Activated CD4-positive, alpha-beta T cell treated with anti-CD3 and anti-CD28 coated beads, Interleukin-2, amount 10 ng/mL, durations not matched to agents 7 days and 5 days (primary cell): ENCODE measurements at regions not wholly inside any gene's neighbourhood (a gene's known extent, or its start where the extent isn't known, plus 50 kb on each side); places are given as distances from the start of the nearest gene placed in this dataset.
"Not testable (repeated sequence)": the region's sequence is repeated elsewhere in the genome, so short reads cannot be mapped to it uniquely, and the experiment has no call there.

Experiments used
- CTCF ChIA-PET: fragments of 350-600 bp; sonication (Branson Sonifier 250); formaldehyde crosslinking; loops from one replicate; lab custom pipeline; 2021; ENCODE audit warnings: antibody characterized with exemption; lab: Charles Lee
- POLR2A ChIA-PET: fragments of 350-600 bp; sonication (Branson Sonifier 250); formaldehyde crosslinking; loops from one replicate; lab custom pipeline; 2021; ENCODE audit warnings: antibody characterized with exemption; lab: Charles Lee
- DNase-seq: peaks from one replicate; pipeline ENCODE4 v3.0.0-alpha.2; 2020
- H3K27ac Mint-ChIP-seq: one replicate; pipeline ENCODE4 v1.8.0; 2021; ENCODE audit warnings: mild to moderate bottlenecking, moderate library complexity, mixed read lengths
- H3K27me3 Mint-ChIP-seq: one replicate; pipeline ENCODE4 v1.8.0; 2021; ENCODE audit warnings: mixed read lengths
- H3K36me3 Mint-ChIP-seq: one replicate; pipeline ENCODE4 v1.8.0; 2021; ENCODE audit warnings: low read depth, mixed read lengths
- H3K4me1 Mint-ChIP-seq: one replicate; pipeline ENCODE4 v1.8.0; 2021; ENCODE audit warnings: mixed read lengths
- H3K4me3 Mint-ChIP-seq: one replicate; pipeline ENCODE4 v1.8.0; 2021; ENCODE audit warnings: mild to moderate bottlenecking, moderate library complexity, mixed read lengths
- H3K9me3 Mint-ChIP-seq: one replicate; pipeline ENCODE4 v1.8.0; 2021; ENCODE audit warnings: mixed read lengths

- no peak overlapping the region for H3K4me3 Mint-ChIP-seq
- ChIA-PET CTCF (no interaction called here), POLR2A (no interaction called here)
- H3K36me3 Mint-ChIP-seq = no peaks in the 10 kb centered on the region
- no peak overlapping the region for H3K27ac Mint-ChIP-seq
- no peaks in the 10 kb centered on the region for H3K4me1 Mint-ChIP-seq
- DNase-seq = no peak
- peaks cover 8% of the 10 kb centered on the region for H3K9me3 Mint-ChIP-seq
- no peaks in the 10 kb centered on the region for H3K27me3 Mint-ChIP-seq
These were observed 501.0 kb upstream of the EDIL3 start for GRCh38 chr5:84885485-84886258.

GRCh38 chr5:84881737-84882136 lies 497.1 kb upstream of the EDIL3 start:
- H3K4me1 Mint-ChIP-seq = no peaks in the 10 kb centered on the region
- no peak overlapping the region for H3K27ac Mint-ChIP-seq
- CTCF ChIA-PET = no interaction called here
- DNase-seq = no peak
- POLR2A ChIA-PET = no interaction called here
- H3K27me3 Mint-ChIP-seq = no peaks in the 10 kb centered on the region
- no peaks in the 10 kb centered on the region for H3K9me3 Mint-ChIP-seq
- H3K4me3 Mint-ChIP-seq = no peak overlapping the region
- H3K36me3 Mint-ChIP-seq = no peaks in the 10 kb centered on the region

DNA sequence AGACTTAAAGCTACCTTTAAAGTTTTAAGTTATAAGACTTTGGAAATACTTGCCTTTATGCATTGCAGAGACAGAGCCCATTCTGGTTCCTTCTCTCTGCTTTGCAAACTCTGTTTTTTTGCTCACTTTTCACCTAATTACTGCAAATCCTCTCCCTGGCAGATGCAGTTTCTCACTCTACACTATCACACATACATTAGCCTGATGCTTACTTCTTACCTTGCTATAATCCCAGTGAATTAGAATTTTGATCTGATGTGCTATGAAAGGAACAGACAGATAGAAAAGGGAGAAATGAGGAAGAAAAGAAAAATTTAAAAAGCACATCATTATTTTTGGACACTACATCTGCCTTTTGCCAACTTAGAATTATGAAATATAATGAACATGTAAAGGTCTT lies 489.5 kb upstream of the EDIL3 start:
- ChIA-PET CTCF (no interaction called here), POLR2A (no interaction called here)
- Mint-ChIP-seq H3K27me3 (no peaks in the 10 kb centered on the region), H3K4me1 (no peaks in the 10 kb centered on the region), H3K36me3 (no peaks in the 10 kb centered on the region), H3K27ac (no peak overlapping the region), H3K4me3 (no peak overlapping the region), H3K9me3 (no peaks in the 10 kb centered on the region)
- DNase-seq = no peak

GRCh38 chr5:84872768-84873167 lies 488.1 kb upstream of the EDIL3 start:
- DNase-seq = no peak
- no peaks in the 10 kb centered on the region for H3K27me3 Mint-ChIP-seq
- POLR2A ChIA-PET = no interaction called here

GRCh38 chr5:84870369-84870768 lies 485.7 kb upstream of the EDIL3 start:
- no peak for DNase-seq
- CTCF ChIA-PET = no interaction called here
- no peaks in the 10 kb centered on the region for H3K36me3 Mint-ChIP-seq

More at GRCh38 chr5:84872768-84873167, 488.1 kb upstream of the EDIL3 start:
- CTCF ChIA-PET = no interaction called here
- Mint-ChIP-seq H3K9me3 (no peaks in the 10 kb centered on the region), H3K36me3 (no peaks in the 10 kb centered on the region), H3K4me1 (no peaks in the 10 kb centered on the region), H3K27ac (no peak overlapping the region), H3K4me3 (no peak overlapping the region)

DNA sequence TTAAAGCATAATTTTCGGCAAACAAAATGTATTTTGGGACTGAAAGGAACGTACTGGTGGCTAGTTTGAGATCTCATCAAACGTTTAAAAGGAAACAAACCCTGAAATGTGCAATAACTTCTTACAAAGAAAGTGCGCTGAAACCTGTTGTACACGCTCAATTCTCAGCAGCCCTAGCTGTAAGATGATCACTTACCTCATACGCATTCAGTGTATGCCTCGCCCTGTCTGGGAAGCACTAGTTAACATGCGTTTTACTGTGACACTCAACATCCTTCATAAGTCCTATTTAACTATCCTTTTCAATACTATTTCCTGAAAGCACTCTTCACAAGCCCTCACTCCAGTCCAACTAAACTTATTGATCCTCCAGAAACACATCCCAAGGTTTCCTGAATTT lies 485.0 kb upstream of the EDIL3 start:
- no peak for DNase-seq
- ChIA-PET POLR2A (no interaction called here), CTCF (no interaction called here)
- Mint-ChIP-seq H3K27ac (no peak overlapping the region), H3K9me3 (no peaks in the 10 kb centered on the region), H3K36me3 (no peaks in the 10 kb centered on the region), H3K4me3 (no peak overlapping the region), H3K27me3 (no peaks in the 10 kb centered on the region), H3K4me1 (no peaks in the 10 kb centered on the region)

More at GRCh38 chr5:84870369-84870768, 485.7 kb upstream of the EDIL3 start:
- H3K27ac Mint-ChIP-seq = no peak overlapping the region
- no peak overlapping the region for H3K4me3 Mint-ChIP-seq
- H3K27me3 Mint-ChIP-seq = no peaks in the 10 kb centered on the region
- POLR2A ChIA-PET = no interaction called here
- no peaks in the 10 kb centered on the region for H3K9me3 Mint-ChIP-seq
- no peaks in the 10 kb centered on the region for H3K4me1 Mint-ChIP-seq

- H3K27ac Mint-ChIP-seq, H3K27me3 Mint-ChIP-seq, H3K4me3 Mint-ChIP-seq, POLR2A ChIA-PET, H3K4me1 Mint-ChIP-seq, DNase-seq, H3K36me3 Mint-ChIP-seq, H3K9me3 Mint-ChIP-seq: not testable (repeated sequence)
- CTCF ChIA-PET = interaction anchor here (0.7 kb wide), 1 partner anchor 603 kb away, joined by 3 read pairs; no protein-coding TSS in a partner anchor
These were observed 479.3 kb upstream of the EDIL3 start for GRCh38 chr5:84863936-84864335.

- no peaks in the 10 kb centered on the region for H3K4me1 Mint-ChIP-seq
- H3K27ac Mint-ChIP-seq = no peak overlapping the region
- POLR2A ChIA-PET = no interaction called here
These were observed 478.3 kb upstream of the EDIL3 start for GRCh38 chr5:84863020-84863419.

GRCh38 chr5:84862132-84862531 lies 477.5 kb upstream of the EDIL3 start:
- H3K9me3 Mint-ChIP-seq = peaks cover 2% of the 10 kb centered on the region
- ChIA-PET POLR2A (no interaction called here), CTCF (no interaction called here)
- H3K36me3 Mint-ChIP-seq = no peaks in the 10 kb centered on the region
- H3K27me3 Mint-ChIP-seq = no peaks in the 10 kb centered on the region
- no peak overlapping the region for H3K4me3 Mint-ChIP-seq
- DNase-seq = no peak
- no peaks in the 10 kb centered on the region for H3K4me1 Mint-ChIP-seq
- no peak overlapping the region for H3K27ac Mint-ChIP-seq

More at GRCh38 chr5:84863020-84863419, 478.3 kb upstream of the EDIL3 start:
- no peak for DNase-seq
- no peaks in the 10 kb centered on the region for H3K36me3 Mint-ChIP-seq
- no peaks in the 10 kb centered on the region for H3K27me3 Mint-ChIP-seq
- H3K9me3 Mint-ChIP-seq = peaks cover 2% of the 10 kb centered on the region
- CTCF ChIA-PET = no interaction called here
- H3K4me3 Mint-ChIP-seq = no peak overlapping the region

DNA sequence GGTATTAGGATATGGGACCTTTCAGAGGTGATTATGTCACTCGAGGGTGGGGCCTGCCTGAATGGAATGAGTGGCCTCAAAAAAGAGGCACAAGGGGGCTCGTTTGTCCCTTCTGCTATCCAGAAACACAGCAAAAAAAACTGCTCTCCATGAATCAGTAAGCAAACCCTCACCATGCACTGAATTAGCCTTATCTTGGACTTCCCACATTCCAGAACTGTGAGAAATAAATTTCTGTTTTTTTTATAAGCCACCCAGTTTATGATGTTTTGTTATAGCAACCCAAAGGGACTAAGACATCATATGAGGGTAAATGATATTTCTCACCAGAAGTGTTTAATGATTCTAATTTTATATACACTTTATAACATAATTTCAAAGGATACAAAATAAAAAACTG lies 476.6 kb upstream of the EDIL3 start:
- no peak for DNase-seq
- ChIA-PET CTCF (no interaction called here), POLR2A (no interaction called here)
- Mint-ChIP-seq H3K4me3 (no peak overlapping the region), H3K27ac (no peak overlapping the region), H3K4me1 (no peaks in the 10 kb centered on the region), H3K36me3 (no peaks in the 10 kb centered on the region), H3K9me3 (peaks cover 2% of the 10 kb centered on the region), H3K27me3 (no peaks in the 10 kb centered on the region)

- H3K4me3 Mint-ChIP-seq = no peak overlapping the region
- no peaks in the 10 kb centered on the region for H3K4me1 Mint-ChIP-seq
- H3K27me3 Mint-ChIP-seq = no peaks in the 10 kb centered on the region
- ChIA-PET CTCF (no interaction called here), POLR2A (no interaction called here)
- no peak for DNase-seq
- no peaks in the 10 kb centered on the region for H3K36me3 Mint-ChIP-seq
- H3K9me3 Mint-ChIP-seq = peaks cover 2% of the 10 kb centered on the region
- no peak overlapping the region for H3K27ac Mint-ChIP-seq
These were observed 474.4 kb upstream of the EDIL3 start for GRCh38 chr5:84859056-84859455.

DNA sequence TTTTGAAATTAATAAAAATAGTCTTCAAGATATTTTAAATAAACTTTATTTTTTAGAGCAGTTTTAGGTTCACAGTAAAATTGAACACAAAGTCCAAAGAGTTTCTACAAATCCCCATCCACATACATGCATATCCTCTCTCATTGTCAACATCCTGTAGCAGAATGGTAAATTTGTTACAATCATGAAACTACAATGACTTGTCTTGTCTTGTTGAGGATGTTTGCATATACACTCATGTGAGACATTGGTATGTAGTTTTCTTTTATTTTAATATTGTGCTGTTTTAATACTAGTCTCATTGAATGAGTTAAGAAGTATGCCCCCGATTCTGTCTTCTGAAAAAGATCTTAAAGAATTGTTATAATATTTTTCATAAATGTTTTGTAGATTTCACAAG lies 447.0 kb upstream of the EDIL3 start:
- CTCF ChIA-PET = no interaction called here
- no peak overlapping the region for H3K27ac Mint-ChIP-seq

DNA sequence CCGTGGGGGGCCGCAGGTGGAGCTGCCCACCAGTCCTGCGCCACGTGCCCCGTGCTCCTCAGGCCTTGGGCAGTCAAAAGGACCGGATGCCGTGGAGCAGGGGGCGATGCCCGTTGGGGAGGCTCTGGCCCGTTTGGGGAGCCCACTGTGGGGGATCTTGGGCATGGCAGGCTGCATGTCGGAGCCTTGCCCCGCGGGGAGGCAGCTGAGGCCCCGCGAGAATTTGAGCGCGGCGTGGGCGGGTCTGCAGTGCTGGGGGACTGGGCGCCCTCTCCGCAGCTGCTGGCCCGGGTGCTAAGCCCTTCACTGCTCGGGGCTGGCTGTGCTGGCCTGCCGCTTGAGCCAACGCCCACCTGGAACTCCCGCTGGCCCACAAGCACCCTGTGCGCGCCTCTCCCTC lies 445.6 kb upstream of the EDIL3 start:
- no peaks in the 10 kb centered on the region for H3K36me3 Mint-ChIP-seq
- H3K4me1 Mint-ChIP-seq = no peaks in the 10 kb centered on the region
- ChIA-PET POLR2A (no interaction called here), CTCF (no interaction called here)
- H3K9me3 Mint-ChIP-seq = peaks cover 2% of the 10 kb centered on the region
- no peak overlapping the region for H3K27ac Mint-ChIP-seq
- no peaks in the 10 kb centered on the region for H3K27me3 Mint-ChIP-seq
- H3K4me3 Mint-ChIP-seq = no peak overlapping the region
- DNase-seq = no peak

More for the DNA sequence above, 447.0 kb upstream of the EDIL3 start:
- H3K4me3 Mint-ChIP-seq = no peak overlapping the region
- DNase-seq = no peak
- H3K27me3 Mint-ChIP-seq = no peaks in the 10 kb centered on the region
- POLR2A ChIA-PET = no interaction called here
- peaks cover 2% of the 10 kb centered on the region for H3K9me3 Mint-ChIP-seq
- no peaks in the 10 kb centered on the region for H3K36me3 Mint-ChIP-seq
- no peaks in the 10 kb centered on the region for H3K4me1 Mint-ChIP-seq

- H3K9me3 Mint-ChIP-seq = peaks cover 2% of the 10 kb centered on the region
- CTCF ChIA-PET = no interaction called here
- H3K27me3 Mint-ChIP-seq = no peaks in the 10 kb centered on the region
- POLR2A ChIA-PET = no interaction called here
- H3K27ac Mint-ChIP-seq = no peak overlapping the region
- no peak overlapping the region for H3K4me3 Mint-ChIP-seq
- no peaks in the 10 kb centered on the region for H3K4me1 Mint-ChIP-seq
- no peaks in the 10 kb centered on the region for H3K36me3 Mint-ChIP-seq
- no peak for DNase-seq
These were observed 440.9 kb upstream of the EDIL3 start for GRCh38 chr5:84825606-84826005.
